ENCODE measurements at regions not wholly inside any gene's neighbourhood (a gene's known extent, or its start where the extent isn't known, plus 50 kb on each side); places are given as distances from the start of the nearest gene placed in this dataset.

GRCh38 chr5:38641003-38641402 lies 84.6 kb upstream of the LIFR start:
- no peak for DNase-seq
- intact Hi-C loops (cut with micrococcal nuclease) = no loop called here

GRCh38 chr5:38642189-38642911 lies 85.9 kb upstream of the LIFR start:
- no peak for DNase-seq
- intact Hi-C loops (cut with micrococcal nuclease) = no loop called here
- no peak for ATAC-seq

More at GRCh38 chr5:38641003-38641402, 84.6 kb upstream of the LIFR start:
- ATAC-seq = no peak

GRCh38 chr5:38643616-38644015 lies 87.2 kb upstream of the LIFR start:
- intact Hi-C loops (cut with micrococcal nuclease) = no loop called here

GRCh38 chr5:38645508-38645907 lies 89.1 kb upstream of the LIFR start:
- ATAC-seq = peak; percentile 95
- DNase-seq = peak; percentile 61
- intact Hi-C loops (cut with micrococcal nuclease) = no loop called here

More at GRCh38 chr5:38643616-38644015, 87.2 kb upstream of the LIFR start:
- DNase-seq (no peak), ATAC-seq (no peak)

GRCh38 chr5:38648703-38649291 lies 92.4 kb upstream of the LIFR start:
- ATAC-seq = no peak
- DNase-seq = no peak
- intact Hi-C loops (cut with micrococcal nuclease) = no loop called here

GRCh38 chr5:38650540-38650939 lies 94.1 kb upstream of the LIFR start:
- intact Hi-C loops (cut with micrococcal nuclease) = no loop called here
- no peak for ATAC-seq
- DNase-seq = no peak

GRCh38 chr5:38650946-38651345 lies 94.5 kb upstream of the LIFR start:
- no peak for ATAC-seq
- no peak for DNase-seq
- intact Hi-C loops (cut with micrococcal nuclease) = no loop called here

GRCh38 chr5:38651806-38652205 lies 95.4 kb upstream of the LIFR start:
- DNase-seq (no peak), ATAC-seq (no peak)
- intact Hi-C loops (cut with micrococcal nuclease) = no loop called here

- intact Hi-C loops (cut with micrococcal nuclease) = no loop called here
- no peak for DNase-seq
- peak; percentile 24 for ATAC-seq
These were observed 96.9 kb upstream of the LIFR start for GRCh38 chr5:38653389-38653788.

GRCh38 chr5:38655691-38656090 lies 99.2 kb upstream of the LIFR start:
- ATAC-seq (no peak), DNase-seq (no peak)
- intact Hi-C loops (cut with micrococcal nuclease) = no loop called here

GRCh38 chr5:38656568-38656967 lies 100.1 kb upstream of the LIFR start:
- no peak for ATAC-seq
- intact Hi-C loops (cut with micrococcal nuclease) = no loop called here
- DNase-seq = no peak

- intact Hi-C loops (cut with micrococcal nuclease) = no loop called here
- no peak for DNase-seq
- ATAC-seq = no peak
These were observed 100.6 kb upstream of the LIFR start for GRCh38 chr5:38657020-38657419.

- ATAC-seq = peak; percentile 83
- peak; percentile 42 for DNase-seq
- intact Hi-C loops (cut with micrococcal nuclease) = loop anchor here (10.0 kb wide), 1 partner anchor 105 kb away; the partner anchor contains the start of gene LIFR
These were observed 103.8 kb upstream of the LIFR start for GRCh38 chr5:38660194-38660668.

GRCh38 chr5:38662090-38662489 lies 105.6 kb upstream of the LIFR start:
- intact Hi-C loops (cut with micrococcal nuclease) = loop anchor here (10.0 kb wide), 1 partner anchor 107 kb away; the partner anchor contains the start of gene LIFR
- peak; percentile 51 for ATAC-seq
- DNase-seq = no peak

- ATAC-seq = no peak
- no peak for DNase-seq
- intact Hi-C loops (cut with micrococcal nuclease) = loop anchor here (10.0 kb wide), 1 partner anchor 108 kb away; the partner anchor contains the start of gene LIFR
These were observed 106.8 kb upstream of the LIFR start for GRCh38 chr5:38663249-38663648.

- DNase-seq (peak; percentile 44), ATAC-seq (peak; percentile 94)
- intact Hi-C loops (cut with micrococcal nuclease) = loop anchor here (2.0 to 10.0 kb wide), 2 partner anchors 112 to 226 kb away; partner anchors contain the start of gene LIFR
These were observed 110.4 kb upstream of the LIFR start for GRCh38 chr5:38666668-38667498.

- DNase-seq = no peak
- intact Hi-C loops (cut with micrococcal nuclease) = loop anchor here (2.0 to 10.0 kb wide), 2 partner anchors 113 to 227 kb away; partner anchors contain the start of gene LIFR
- ATAC-seq = no peak
These were observed 111.0 kb upstream of the LIFR start for GRCh38 chr5:38667499-38667776.

- no peak for DNase-seq
- intact Hi-C loops (cut with micrococcal nuclease) = loop anchor here (10.0 kb wide), 1 partner anchor 115 kb away; the partner anchor contains the start of gene LIFR
- no peak for ATAC-seq
These were observed 113.0 kb upstream of the LIFR start for GRCh38 chr5:38669361-38669880.

- intact Hi-C loops (cut with micrococcal nuclease) = no loop called here
These were observed 113.6 kb upstream of the LIFR start for GRCh38 chr5:38670066-38670465.

GRCh38 chr5:38670878-38671277 lies 114.4 kb upstream of the LIFR start:
- DNase-seq = no peak
- ATAC-seq = peak; percentile 26
- intact Hi-C loops (cut with micrococcal nuclease) = no loop called here

More at GRCh38 chr5:38670066-38670465, 113.6 kb upstream of the LIFR start:
- DNase-seq = no peak
- ATAC-seq = no peak

Measured in left ventricle myocardium superior (tissue), 1 donor.